GM23338 (cell line): ENCODE measurements at regions not wholly inside any gene's neighbourhood (a gene's known extent, or its start where the extent isn't known, plus 50 kb on each side); places are given as distances from the start of the nearest gene placed in this dataset.

Experiments used
- CREB1 ChIP-seq: fragments of 250-450 bp; sonication (Bioruptor Pico); IDR thresholded peaks from 2 replicates; pipeline ENCODE4 v1.5.0; 2020; ENCODE audit warnings: low read depth, mild to moderate bottlenecking, moderate library complexity
- EZH2 ChIP-seq: fragments of 200-600 bp; sonication (generic); IDR thresholded peaks from one replicate; pipeline ENCODE4 v1.8.0; 2017; ENCODE audit warnings: antibody characterized with exemption, mild to moderate bottlenecking, low read depth; ENCODE audit not compliant: unreplicated experiment
- EZH2phosphoT487 ChIP-seq: fragments of 200-600 bp; sonication (generic); IDR thresholded peaks from one replicate; pipeline ENCODE4 v1.8.1; 2018; ENCODE audit warnings: antibody characterized with exemption; ENCODE audit not compliant: unreplicated experiment
- JUNB ChIP-seq: IDR thresholded peaks from one replicate; pipeline ENCODE4 v1.6.1; 2016; ENCODE audit warnings: antibody characterized with exemption; ENCODE audit not compliant: unreplicated experiment
- NANOG ChIP-seq: IDR thresholded peaks from 2 replicates; pipeline ENCODE4 v1.6.1; 2016; ENCODE audit warnings: antibody characterized with exemption, borderline replicate concordance
- POLR2AphosphoS5 ChIP-seq: IDR thresholded peaks from 2 replicates; pipeline ENCODE4 v1.6.1; 2016; ENCODE audit warnings: antibody characterized with exemption, low read depth
- STAT1 ChIP-seq: IDR thresholded peaks from one replicate; pipeline ENCODE4 v1.6.1; 2016; ENCODE audit warnings: antibody characterized with exemption; ENCODE audit not compliant: unreplicated experiment
- ZNF331 ChIP-seq: fragments of 250-450 bp; sonication (Bioruptor Pico); IDR thresholded peaks from 2 replicates; pipeline ENCODE4 v1.5.0; 2020; ENCODE audit warnings: low read depth, mild to moderate bottlenecking, moderate library complexity
- TF ChIP-seq, protein P1 (sequence below), 2 experiments: fragments of 200-600 bp in 1 of 2; sonication (generic) in 1 of 2; conservative IDR thresholded peaks; 2 replicates each; pipeline versions ENCODE4 v1.5.1 to v1.6.1; 2016 to 2017; ENCODE audit warnings: antibody characterized with exemption in 2 of 2, low read depth in 2 of 2, mild to moderate bottlenecking in 2 of 2, moderate library complexity in 1 of 2
- TF ChIP-seq, protein P2 (sequence below): IDR thresholded peaks from one replicate; pipeline ENCODE4 v1.6.1; 2018; ENCODE audit warnings: antibody characterized with exemption; ENCODE audit not compliant: unreplicated experiment
- TF ChIP-seq, protein P3 (sequence below): IDR thresholded peaks from 2 replicates; pipeline ENCODE4 v1.6.1; 2016; ENCODE audit warnings: antibody characterized with exemption

DNA sequence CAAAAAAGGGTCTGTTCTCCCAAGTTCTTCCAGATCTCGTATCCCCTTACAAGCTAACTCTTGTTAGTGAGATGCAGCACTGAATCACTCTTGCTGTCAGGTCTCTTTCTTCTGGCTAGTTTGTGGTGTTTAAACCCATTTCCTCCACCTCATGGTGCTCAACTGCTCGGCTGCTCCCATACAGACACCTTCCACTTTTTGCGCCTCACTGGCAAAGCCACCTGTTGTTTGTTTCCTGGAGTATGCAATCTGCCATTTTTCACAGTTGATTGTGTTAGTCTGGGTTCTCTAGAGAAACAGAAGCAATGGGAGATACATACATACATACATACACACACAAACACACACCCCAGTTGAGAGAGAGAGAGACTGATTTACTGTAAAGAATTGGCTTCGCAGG, 124.4 kb upstream of the SP8 start:
- TF ChIP-seq, protein P1, sequence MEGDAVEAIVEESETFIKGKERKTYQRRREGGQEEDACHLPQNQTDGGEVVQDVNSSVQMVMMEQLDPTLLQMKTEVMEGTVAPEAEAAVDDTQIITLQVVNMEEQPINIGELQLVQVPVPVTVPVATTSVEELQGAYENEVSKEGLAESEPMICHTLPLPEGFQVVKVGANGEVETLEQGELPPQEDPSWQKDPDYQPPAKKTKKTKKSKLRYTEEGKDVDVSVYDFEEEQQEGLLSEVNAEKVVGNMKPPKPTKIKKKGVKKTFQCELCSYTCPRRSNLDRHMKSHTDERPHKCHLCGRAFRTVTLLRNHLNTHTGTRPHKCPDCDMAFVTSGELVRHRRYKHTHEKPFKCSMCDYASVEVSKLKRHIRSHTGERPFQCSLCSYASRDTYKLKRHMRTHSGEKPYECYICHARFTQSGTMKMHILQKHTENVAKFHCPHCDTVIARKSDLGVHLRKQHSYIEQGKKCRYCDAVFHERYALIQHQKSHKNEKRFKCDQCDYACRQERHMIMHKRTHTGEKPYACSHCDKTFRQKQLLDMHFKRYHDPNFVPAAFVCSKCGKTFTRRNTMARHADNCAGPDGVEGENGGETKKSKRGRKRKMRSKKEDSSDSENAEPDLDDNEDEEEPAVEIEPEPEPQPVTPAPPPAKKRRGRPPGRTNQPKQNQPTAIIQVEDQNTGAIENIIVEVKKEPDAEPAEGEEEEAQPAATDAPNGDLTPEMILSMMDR (conservative IDR thresholded peaks at IDR 0.05; ENCODE audit: low read depth in 2 of 2), result no peak
- TF ChIP-seq EZH2, result no peak
- TF ChIP-seq JUNB, result no peak
- no peak for TF ChIP-seq POLR2AphosphoS5
- TF ChIP-seq CREB1 (CRISPR knock-in tag), result no peak
- TF ChIP-seq NANOG, result no peak
- TF ChIP-seq EZH2phosphoT487, result no peak
- TF ChIP-seq, protein P2, sequence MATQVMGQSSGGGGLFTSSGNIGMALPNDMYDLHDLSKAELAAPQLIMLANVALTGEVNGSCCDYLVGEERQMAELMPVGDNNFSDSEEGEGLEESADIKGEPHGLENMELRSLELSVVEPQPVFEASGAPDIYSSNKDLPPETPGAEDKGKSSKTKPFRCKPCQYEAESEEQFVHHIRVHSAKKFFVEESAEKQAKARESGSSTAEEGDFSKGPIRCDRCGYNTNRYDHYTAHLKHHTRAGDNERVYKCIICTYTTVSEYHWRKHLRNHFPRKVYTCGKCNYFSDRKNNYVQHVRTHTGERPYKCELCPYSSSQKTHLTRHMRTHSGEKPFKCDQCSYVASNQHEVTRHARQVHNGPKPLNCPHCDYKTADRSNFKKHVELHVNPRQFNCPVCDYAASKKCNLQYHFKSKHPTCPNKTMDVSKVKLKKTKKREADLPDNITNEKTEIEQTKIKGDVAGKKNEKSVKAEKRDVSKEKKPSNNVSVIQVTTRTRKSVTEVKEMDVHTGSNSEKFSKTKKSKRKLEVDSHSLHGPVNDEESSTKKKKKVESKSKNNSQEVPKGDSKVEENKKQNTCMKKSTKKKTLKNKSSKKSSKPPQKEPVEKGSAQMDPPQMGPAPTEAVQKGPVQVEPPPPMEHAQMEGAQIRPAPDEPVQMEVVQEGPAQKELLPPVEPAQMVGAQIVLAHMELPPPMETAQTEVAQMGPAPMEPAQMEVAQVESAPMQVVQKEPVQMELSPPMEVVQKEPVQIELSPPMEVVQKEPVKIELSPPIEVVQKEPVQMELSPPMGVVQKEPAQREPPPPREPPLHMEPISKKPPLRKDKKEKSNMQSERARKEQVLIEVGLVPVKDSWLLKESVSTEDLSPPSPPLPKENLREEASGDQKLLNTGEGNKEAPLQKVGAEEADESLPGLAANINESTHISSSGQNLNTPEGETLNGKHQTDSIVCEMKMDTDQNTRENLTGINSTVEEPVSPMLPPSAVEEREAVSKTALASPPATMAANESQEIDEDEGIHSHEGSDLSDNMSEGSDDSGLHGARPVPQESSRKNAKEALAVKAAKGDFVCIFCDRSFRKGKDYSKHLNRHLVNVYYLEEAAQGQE, result no peak
- TF ChIP-seq, protein P3, sequence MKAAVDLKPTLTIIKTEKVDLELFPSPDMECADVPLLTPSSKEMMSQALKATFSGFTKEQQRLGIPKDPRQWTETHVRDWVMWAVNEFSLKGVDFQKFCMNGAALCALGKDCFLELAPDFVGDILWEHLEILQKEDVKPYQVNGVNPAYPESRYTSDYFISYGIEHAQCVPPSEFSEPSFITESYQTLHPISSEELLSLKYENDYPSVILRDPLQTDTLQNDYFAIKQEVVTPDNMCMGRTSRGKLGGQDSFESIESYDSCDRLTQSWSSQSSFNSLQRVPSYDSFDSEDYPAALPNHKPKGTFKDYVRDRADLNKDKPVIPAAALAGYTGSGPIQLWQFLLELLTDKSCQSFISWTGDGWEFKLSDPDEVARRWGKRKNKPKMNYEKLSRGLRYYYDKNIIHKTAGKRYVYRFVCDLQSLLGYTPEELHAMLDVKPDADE, result no peak
- no peak for TF ChIP-seq STAT1
- no peak for TF ChIP-seq ZNF331 (CRISPR knock-in tag)
